ENCODE measurements at regions not wholly inside any gene's neighbourhood (a gene's known extent, or its start where the extent isn't known, plus 50 kb on each side); places are given as distances from the start of the nearest gene placed in this dataset.

DNA sequence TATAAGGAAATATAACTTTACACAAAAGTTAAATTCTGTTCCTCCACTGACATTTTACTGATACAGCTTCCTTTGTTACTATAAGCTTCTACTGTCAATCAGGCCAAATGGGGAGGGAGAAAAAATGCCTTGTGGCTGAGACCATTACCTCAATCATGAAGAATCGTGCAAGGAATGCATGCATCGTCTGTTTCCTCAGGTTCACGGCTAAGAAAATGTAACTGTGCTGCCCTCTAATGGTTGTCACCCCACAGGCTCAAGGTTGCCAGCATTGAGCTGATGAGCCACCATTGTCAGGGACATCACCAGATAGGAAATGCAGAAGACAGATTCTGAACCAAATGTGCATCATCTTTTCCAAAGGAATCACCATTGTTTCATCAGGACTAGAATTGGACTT is 426.9 kb downstream of the CDH2 start:
- TF ChIP-seq, protein P1, sequence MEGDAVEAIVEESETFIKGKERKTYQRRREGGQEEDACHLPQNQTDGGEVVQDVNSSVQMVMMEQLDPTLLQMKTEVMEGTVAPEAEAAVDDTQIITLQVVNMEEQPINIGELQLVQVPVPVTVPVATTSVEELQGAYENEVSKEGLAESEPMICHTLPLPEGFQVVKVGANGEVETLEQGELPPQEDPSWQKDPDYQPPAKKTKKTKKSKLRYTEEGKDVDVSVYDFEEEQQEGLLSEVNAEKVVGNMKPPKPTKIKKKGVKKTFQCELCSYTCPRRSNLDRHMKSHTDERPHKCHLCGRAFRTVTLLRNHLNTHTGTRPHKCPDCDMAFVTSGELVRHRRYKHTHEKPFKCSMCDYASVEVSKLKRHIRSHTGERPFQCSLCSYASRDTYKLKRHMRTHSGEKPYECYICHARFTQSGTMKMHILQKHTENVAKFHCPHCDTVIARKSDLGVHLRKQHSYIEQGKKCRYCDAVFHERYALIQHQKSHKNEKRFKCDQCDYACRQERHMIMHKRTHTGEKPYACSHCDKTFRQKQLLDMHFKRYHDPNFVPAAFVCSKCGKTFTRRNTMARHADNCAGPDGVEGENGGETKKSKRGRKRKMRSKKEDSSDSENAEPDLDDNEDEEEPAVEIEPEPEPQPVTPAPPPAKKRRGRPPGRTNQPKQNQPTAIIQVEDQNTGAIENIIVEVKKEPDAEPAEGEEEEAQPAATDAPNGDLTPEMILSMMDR (IDR thresholded peaks at IDR 0.05 in 8 of 11, conservative IDR thresholded peaks at IDR 0.05 in 3 of 11): peak in 2 of 11 experiments; percentile 23 to 31
- no peak for TF ChIP-seq POLR2A (IDR thresholded peaks at IDR 0.05)

All from spleen (tissue), 7 donors.